SU-DHL-6 (cell line): ENCODE measurements at regions not wholly inside any gene's neighbourhood (a gene's known extent, or its start where the extent isn't known, plus 50 kb on each side); places are given as distances from the start of the nearest gene placed in this dataset.

Experiments
- H2AFZ ChIP-seq: fragments of 200-600 bp; sonication (generic); 2 replicates; pipeline ENCODE4 v1.6.1; 2014; ENCODE audit warnings: low read depth, mild to moderate bottlenecking, moderate library complexity, mixed read lengths, antibody characterized with exemption, low read length; ENCODE audit not compliant: severe bottlenecking
- H3F3A ChIP-seq: fragments of 200-600 bp; shearing (Covaris generic); 2 replicates; pipeline ENCODE4 v1.6.0; 2016; ENCODE audit warnings: antibody characterized with exemption, mild to moderate bottlenecking; ENCODE audit not compliant: insufficient read depth
- H3K27ac ChIP-seq: fragments of 200-600 bp; sonication (generic); 2 replicates; pipeline ENCODE4 v1.5.1; 2016; ENCODE audit warnings: low read depth, mild to moderate bottlenecking, low read length, moderate library complexity, mixed read lengths
- H3K27me3 ChIP-seq: fragments of 200-600 bp; sonication (generic), shearing (Covaris generic); 2 replicates; pipeline ENCODE4 v1.6.0; 2014; ENCODE audit warnings: mild to moderate bottlenecking, low read length
- H3K36me3 ChIP-seq: fragments of 200-600 bp; sonication (generic); 2 replicates; pipeline ENCODE4 v1.6.1; 2014; ENCODE audit warnings: mild to moderate bottlenecking, low read length, mixed read lengths
- H3K4me2 ChIP-seq: fragments of 300-600, 200-600 bp; shearing (Covaris generic), sonication (generic); 2 replicates; pipeline ENCODE4 v1.6.0; 2014; ENCODE audit warnings: low read length, low read depth, mild to moderate bottlenecking; ENCODE audit not compliant: poor library complexity, severe bottlenecking
- H3K4me3 ChIP-seq: fragments of 200-600 bp; sonication (generic); 2 replicates; pipeline ENCODE4 v1.5.1; 2014; ENCODE audit warnings: antibody characterized with exemption, low read length, mild to moderate bottlenecking, mixed read lengths; ENCODE audit not compliant: insufficient read depth, poor library complexity, severe bottlenecking
- H3K79me2 ChIP-seq: fragments of 200-600 bp; sonication (generic); 2 replicates; pipeline ENCODE4 v1.6.1; 2014; ENCODE audit warnings: mild to moderate bottlenecking, low read length, moderate library complexity; ENCODE audit not compliant: insufficient read depth
- H3K9ac ChIP-seq: fragments of 200-600 bp; sonication (generic); 2 replicates; pipeline ENCODE4 v1.7.0; 2014; ENCODE audit warnings: mild to moderate bottlenecking, low read length
- H3K9me2 ChIP-seq: fragments of 200-600 bp; sonication (generic); replicated peaks from 2 replicates; pipeline ENCODE4 v1.6.1; 2014; ENCODE audit warnings: low read length; ENCODE audit not compliant: insufficient read depth
- H3K9me3 ChIP-seq: fragments of 200-600 bp; sonication (generic); 2 replicates; pipeline ENCODE4 v1.6.1; 2014; ENCODE audit warnings: low read length, mixed read lengths; ENCODE audit not compliant: insufficient read depth
- H4K20me1 ChIP-seq: fragments of 200-600 bp; sonication (generic); 2 replicates; pipeline ENCODE4 v1.6.1; 2014; ENCODE audit warnings: low read depth, mild to moderate bottlenecking, antibody characterized with exemption, low read length, moderate library complexity, mixed read lengths
- CTCF ChIP-seq: fragments of 200-600 bp; sonication (generic); IDR thresholded peaks from one replicate; pipeline ENCODE4 v1.5.1; 2017; ENCODE audit warnings: antibody characterized with exemption, mild to moderate bottlenecking, low read length, moderate library complexity; ENCODE audit not compliant: insufficient read depth, poor library complexity, severe bottlenecking
- EZH2phosphoT487 ChIP-seq: fragments of 200-600 bp; sonication (generic), shearing (Covaris generic); conservative IDR thresholded peaks from 2 replicates; pipeline ENCODE4 v1.6.1; 2018; ENCODE audit warnings: mild to moderate bottlenecking, antibody characterized with exemption, low read length, moderate library complexity, mixed read lengths

- no peak overlapping the region for H2AFZ ChIP-seq
- no peaks in the 10 kb centered on the region for H3K9me2 ChIP-seq
- H3K27me3 ChIP-seq: no peaks in the 10 kb centered on the region
- H3K27ac ChIP-seq: no peak overlapping the region
- TF ChIP-seq EZH2phosphoT487 (no peak), CTCF (no peak)
- no peaks in the 10 kb centered on the region for H3K9me3 ChIP-seq
- H3K36me3 ChIP-seq: no peaks in the 10 kb centered on the region
- no peak overlapping the region for H3K4me2 ChIP-seq
- no peak overlapping the region for H3K9ac ChIP-seq
- no peaks in the 10 kb centered on the region for H3F3A ChIP-seq
- no peaks in the 10 kb centered on the region for H4K20me1 ChIP-seq
- H3K79me2 ChIP-seq: no peaks in the 10 kb centered on the region
- H3K4me3 ChIP-seq: no peak overlapping the region
These were observed 312.5 kb downstream of the C3orf38 start for GRCh38 chr3:88462230-88462629.

GRCh38 chr3:88467191-88467590 is 317.4 kb downstream of the C3orf38 start:
- Histone ChIP-seq H3K36me3 (no peaks in the 10 kb centered on the region), H3K9me3 (no peaks in the 10 kb centered on the region), H3K9me2 (no peaks in the 10 kb centered on the region), H3K9ac (no peak overlapping the region), H3F3A (no peaks in the 10 kb centered on the region), H3K27me3 (no peaks in the 10 kb centered on the region), H4K20me1 (no peaks in the 10 kb centered on the region), H3K27ac (no peak overlapping the region), H3K4me2 (no peak overlapping the region), H3K79me2 (no peaks in the 10 kb centered on the region), H3K4me3 (no peak overlapping the region), H2AFZ (no peak overlapping the region)
- TF ChIP-seq EZH2phosphoT487: no peak
- no peak for TF ChIP-seq CTCF

GRCh38 chr3:88469216-88469615 is 319.5 kb downstream of the C3orf38 start:
- no peak overlapping the region for H3K27ac ChIP-seq
- H3K79me2 ChIP-seq: no peaks in the 10 kb centered on the region
- H3K9me2 ChIP-seq: no peaks in the 10 kb centered on the region
- no peaks in the 10 kb centered on the region for H3K36me3 ChIP-seq
- no peaks in the 10 kb centered on the region for H3K9me3 ChIP-seq
- no peak overlapping the region for H3K9ac ChIP-seq
- no peaks in the 10 kb centered on the region for H3K27me3 ChIP-seq
- no peak overlapping the region for H2AFZ ChIP-seq
- no peaks in the 10 kb centered on the region for H3F3A ChIP-seq
- no peak for TF ChIP-seq CTCF
- no peak for TF ChIP-seq EZH2phosphoT487
- H3K4me2 ChIP-seq: no peak overlapping the region
- H4K20me1 ChIP-seq: no peaks in the 10 kb centered on the region; the same call in 1 of the 2 replicates
- no peak overlapping the region for H3K4me3 ChIP-seq
